IMR-90 (cell line): ENCODE measurements at regions not wholly inside any gene's neighbourhood (a gene's known extent, or its start where the extent isn't known, plus 50 kb on each side); places are given as distances from the start of the nearest gene placed in this dataset.

ENCODE experiments used
- ATAC-seq: fragments of 200-7000 bp; cut with Tn5 transposase; 2 replicates; pipeline ENCODE4 v1.9.1; 2020; ENCODE audit warnings: low read depth, mild to moderate bottlenecking, moderate library complexity
- BruUV-seq: library from RNA; stranded (reverse); fragments of 400-500 nt; replicated peaks from 2 replicates; lab custom pipeline; 2021; lab: Mats Ljungman, UMichigan
- CTCF ChIA-PET: fragments of 300-600 bp; formaldehyde crosslinking; extraction: SDS; loops from one replicate; lab custom pipeline; 2021; ENCODE audit warnings: antibody characterized with exemption; lab: Yijun Ruan, JAX
- POLR2A ChIA-PET: fragments of 300-600 bp; sonication (Branson Sonifier 250); formaldehyde crosslinking; loops from one replicate; lab custom pipeline; 2022; ENCODE audit warnings: antibody characterized with exemption; ENCODE audit not compliant: unreplicated experiment; lab: Charles Lee
- DNase-seq: peaks from one replicate; pipeline ENCODE4 v3.0.0; 2013
- H2AFZ ChIP-seq: replicated peaks from 2 replicates; pipeline ENCODE3; 2013; ENCODE audit warnings: low read length, mild to moderate bottlenecking; ENCODE audit not compliant: poor library complexity
- H2AK5ac ChIP-seq: 2 replicates; pipeline ENCODE4 v1.6.1; 2013; ENCODE audit warnings: low read depth, low read length, inconsistent platforms
- H2AK9ac ChIP-seq: replicated peaks from 2 replicates; pipeline ENCODE3; 2013; ENCODE audit warnings: mild to moderate bottlenecking, low read depth, low read length, moderate library complexity; ENCODE audit not compliant: poor library complexity
- H2BK120ac ChIP-seq: 2 replicates; pipeline ENCODE4 v1.6.1; 2013; ENCODE audit warnings: low read depth, low read length, inconsistent platforms
- H2BK15ac ChIP-seq: 3 replicates; pipeline ENCODE4 v1.6.1; 2013; ENCODE audit warnings: low read depth, low read length, inconsistent platforms
- H2BK20ac ChIP-seq: 2 replicates; pipeline ENCODE4 v1.6.1; 2013; ENCODE audit warnings: low read depth, mild to moderate bottlenecking, inconsistent platforms, low read length, moderate library complexity
- H2BK5ac ChIP-seq: 2 replicates; pipeline ENCODE4 v1.6.1; 2013; ENCODE audit warnings: mild to moderate bottlenecking, low read depth, low read length, inconsistent platforms; ENCODE audit not compliant: poor library complexity, severe bottlenecking
- H3K14ac ChIP-seq: replicated peaks from 2 replicates; pipeline ENCODE4 v1.6.1; 2013; ENCODE audit warnings: low read depth, low read length, inconsistent platforms
- H3K18ac ChIP-seq: 2 replicates; pipeline ENCODE4 v1.6.1; 2013; ENCODE audit warnings: low read depth, low read length, control low read depth
- H3K23ac ChIP-seq: 2 replicates; pipeline ENCODE4 v1.6.1; 2013; ENCODE audit warnings: low read depth, low read length, inconsistent platforms
- H3K27ac ChIP-seq: 2 replicates; pipeline ENCODE4 v1.5.1; 2013; ENCODE audit warnings: mild to moderate bottlenecking, control low read depth, low read length; ENCODE audit not compliant: insufficient read depth
- H3K27me3 ChIP-seq: 2 replicates; pipeline ENCODE4 v1.6.1; 2013; ENCODE audit warnings: low read length; ENCODE audit not compliant: control insufficient read depth, insufficient read depth
- H3K36me3 ChIP-seq: 2 replicates; pipeline ENCODE4 v1.6.1; 2013; ENCODE audit warnings: low read length, mixed read lengths; ENCODE audit not compliant: control insufficient read depth, insufficient read depth
- H3K4ac ChIP-seq: 2 replicates; pipeline ENCODE4 v1.6.1; 2013; ENCODE audit warnings: low read depth, low read length, inconsistent platforms
- H3K4me1 ChIP-seq: 2 replicates; pipeline ENCODE4 v1.6.1; 2013; ENCODE audit warnings: low read length, mixed read lengths; ENCODE audit not compliant: control insufficient read depth, insufficient read depth
- H3K4me2 ChIP-seq: 2 replicates; pipeline ENCODE4 v1.6.1; 2013; ENCODE audit warnings: low read depth, mild to moderate bottlenecking, control low read depth, low read length, moderate library complexity
- H3K4me3 ChIP-seq: 2 replicates; pipeline ENCODE4 v1.5.1; 2013; ENCODE audit warnings: low read depth, mild to moderate bottlenecking, control low read depth, low read length, moderate library complexity; ENCODE audit not compliant: insufficient read depth
- H3K56ac ChIP-seq: 2 replicates; pipeline ENCODE4 v1.6.1; 2013; ENCODE audit warnings: low read length, inconsistent platforms; ENCODE audit not compliant: insufficient read depth; ENCODE audit errors: extremely low read depth
- H3K79me1 ChIP-seq, 2 experiments: 2 replicates each; pipeline ENCODE4 v1.6.1; 2013; ENCODE audit warnings: low read length in 2 of 2, inconsistent platforms in 1 of 2, low read depth in 1 of 2
- H3K9ac ChIP-seq: 2 replicates; pipeline ENCODE4 v1.6.1; 2013; ENCODE audit warnings: low read depth, low read length, control low read depth
- H3K9me1 ChIP-seq: 2 replicates; pipeline ENCODE4 v1.6.1; 2013; ENCODE audit warnings: low read length, inconsistent platforms; ENCODE audit not compliant: insufficient read depth
- H3K9me3 ChIP-seq: 2 replicates; pipeline ENCODE4 v1.6.1; 2013; ENCODE audit warnings: low read length; ENCODE audit not compliant: control insufficient read depth, insufficient read depth
- H4K20me1 ChIP-seq: 2 replicates; pipeline ENCODE4 v1.6.1; 2013; ENCODE audit warnings: low read length, inconsistent platforms; ENCODE audit not compliant: insufficient read depth
- H4K5ac ChIP-seq: 2 replicates; pipeline ENCODE4 v1.6.1; 2013; ENCODE audit warnings: mild to moderate bottlenecking, low read depth, low read length, control low read depth
- H4K8ac ChIP-seq, 2 experiments: 2 replicates each; pipeline ENCODE4 v1.6.1; 2013; ENCODE audit warnings: low read depth in 2 of 2, low read length in 2 of 2, control low read depth in 1 of 2, inconsistent platforms in 1 of 2
- H4K91ac ChIP-seq: 2 replicates; pipeline ENCODE4 v1.6.1; 2013; ENCODE audit warnings: low read depth, low read length, inconsistent platforms; ENCODE audit not compliant: insufficient read depth
- BHLHE40 ChIP-seq: fragments of 150-350 bp; IDR thresholded peaks from 2 replicates; pipeline ENCODE4 v1.6.1; 2016; ENCODE audit warnings: mild to moderate bottlenecking, low read depth, low read length
- CHD1 ChIP-seq: IDR thresholded peaks from 2 replicates; pipeline ENCODE4 v1.6.1; 2012; ENCODE audit warnings: low read depth, low read length, improper control_type of control experiment
- CTCF ChIP-seq: conservative IDR thresholded peaks from 2 replicates; pipeline ENCODE4 v1.5.1; 2012; ENCODE audit warnings: mild to moderate bottlenecking, low read depth, low read length, improper control_type of control experiment
- FOS ChIP-seq: fragments of 150-350 bp; IDR thresholded peaks from 2 replicates; pipeline ENCODE4 v1.6.1; 2016; ENCODE audit warnings: low read depth, low read length
- MAFK ChIP-seq: IDR thresholded peaks from 2 replicates; pipeline ENCODE4 v1.6.1; 2012; ENCODE audit warnings: low read depth, low read length, improper control_type of control experiment
- MAZ ChIP-seq: IDR thresholded peaks from 2 replicates; pipeline ENCODE4 v1.6.1; 2012; ENCODE audit warnings: low read depth, mild to moderate bottlenecking, low read length, improper control_type of control experiment, moderate library complexity, borderline replicate concordance
- MXI1 ChIP-seq: IDR thresholded peaks from 2 replicates; pipeline ENCODE4 v1.6.1; 2012; ENCODE audit warnings: low read depth, mild to moderate bottlenecking, low read length, moderate library complexity, borderline replicate concordance
- NFE2L2 ChIP-seq: fragments of 150-350 bp; IDR thresholded peaks from 2 replicates; pipeline ENCODE4 v1.6.1; 2016; ENCODE audit warnings: low read depth, mild to moderate bottlenecking, low read length
- POLR2A ChIP-seq: IDR thresholded peaks from 2 replicates; pipeline ENCODE4 v1.6.1; 2012; ENCODE audit warnings: mild to moderate bottlenecking, low read depth, low read length
- RCOR1 ChIP-seq: IDR thresholded peaks from 2 replicates; pipeline ENCODE4 v1.6.1; 2012; ENCODE audit warnings: mild to moderate bottlenecking, low read length, improper control_type of control experiment; ENCODE audit not compliant: insufficient replicate concordance
- SMC3 ChIP-seq: fragments of 150-350 bp; IDR thresholded peaks from 2 replicates; pipeline ENCODE4 v1.6.1; 2016; ENCODE audit warnings: low read depth, mild to moderate bottlenecking, antibody characterized with exemption, low read length, moderate library complexity
- WGBS, 2 experiments: methylation state at CpG; one replicate each; pipeline versions ENCODE4 v1.1.5 to v1.1.7; 2013; ENCODE audit warnings: missing lambda C conversion rate in 2 of 2; ENCODE audit not compliant: insufficient read length in 1 of 2; ENCODE audit errors: extremely low coverage in 2 of 2; 5-methylcytosine and 5-hydroxymethylcytosine counted together
- dilution Hi-C: fragments of 300-500 bp; cut with HindIII; formaldehyde crosslinking; loops from one replicate; pipeline ENCODE4 v1.14.3; 2018; ENCODE audit warnings: low sequenced_read_pairs; ENCODE audit not compliant: unreplicated experiment
- in situ Hi-C: fragments of 300-500 bp; cut with MboI; formaldehyde crosslinking; loops from 3 replicates; pipeline ENCODE4 v1.14.3; 2019; ENCODE audit warnings: low sequenced_read_pairs, inconsistent platforms, mixed read lengths
- intact Hi-C: fragments of 100-400 bp; cut with micrococcal nuclease; formaldehyde crosslinking; loops from 2 replicates; pipeline ENCODE4 v1.10.0; 2022
- TF ChIP-seq, protein P1 (sequence below): fragments of 150-350 bp; IDR thresholded peaks from 2 replicates; pipeline ENCODE4 v1.6.1; 2017; ENCODE audit warnings: mild to moderate bottlenecking, antibody characterized with exemption, low read length, low read depth
- TF ChIP-seq, protein P2 (sequence below): fragments of 150-350 bp; IDR thresholded peaks from 2 replicates; pipeline ENCODE4 v1.6.1; 2016; ENCODE audit warnings: low read depth, mild to moderate bottlenecking, low read length, moderate library complexity, borderline replicate concordance

DNA sequence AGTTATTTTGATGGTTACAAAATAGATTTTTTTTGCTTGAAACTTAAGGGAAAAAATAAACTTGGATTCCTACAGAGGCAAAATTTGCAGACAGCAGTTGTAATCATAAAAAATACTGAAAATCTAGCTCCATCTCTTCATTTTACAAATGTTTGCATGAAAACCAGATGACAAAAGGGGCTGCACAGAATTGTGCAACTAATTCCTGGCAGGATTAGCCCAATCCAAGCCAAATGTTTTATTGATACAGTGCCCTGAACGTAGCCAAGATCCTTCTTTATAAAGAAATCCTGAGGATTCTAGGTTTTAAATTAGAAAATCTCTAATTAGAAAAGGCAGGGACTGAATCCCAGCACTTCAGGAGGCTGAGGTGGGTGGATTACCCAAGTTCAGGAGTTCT, 356.4 kb upstream of the SEL1L start:
- intact Hi-C loops (no loop called here), dilution Hi-C loops (no loop called here), in situ Hi-C loops (no loop called here)
- H2BK15ac ChIP-seq, result no peak overlapping the region
- no peak overlapping the region for H3K4ac ChIP-seq
- H3K79me1 ChIP-seq, result no peaks in the 10 kb centered on the region
- H2AK5ac ChIP-seq, result no peak overlapping the region
- no peaks in the 10 kb centered on the region for H3K4me1 ChIP-seq
- no peak overlapping the region for H3K4me3 ChIP-seq
- no peak overlapping the region for H4K5ac ChIP-seq
- no peak overlapping the region for H2BK120ac ChIP-seq
- no peak overlapping the region for H3K9ac ChIP-seq
- H2BK5ac ChIP-seq, result no peak overlapping the region
- H3K9me1 ChIP-seq, result no peaks in the 10 kb centered on the region
- ATAC-seq, result no peak
- H3K4me2 ChIP-seq, result no peak overlapping the region
- BruUV-seq, result no TSS peak
- H2AK9ac ChIP-seq, result no peak overlapping the region
- H3K27ac ChIP-seq, result no peak overlapping the region
- no peak overlapping the region for H3K56ac ChIP-seq
- no peak overlapping the region for H4K8ac ChIP-seq
- H4K20me1 ChIP-seq, result no peaks in the 10 kb centered on the region
- H3K18ac ChIP-seq, result no peak overlapping the region
- no peaks in the 10 kb centered on the region for H3K36me3 ChIP-seq
- H2BK20ac ChIP-seq, result no peak overlapping the region
- ChIA-PET CTCF (no interaction called here), POLR2A (no interaction called here)
- no peak overlapping the region for H4K91ac ChIP-seq
- H3K27me3 ChIP-seq, result no peaks in the 10 kb centered on the region
- H2AFZ ChIP-seq, result no peak overlapping the region
- no peak overlapping the region for H3K23ac ChIP-seq
- no peak for TF ChIP-seq CHD1
- TF ChIP-seq, protein P1, sequence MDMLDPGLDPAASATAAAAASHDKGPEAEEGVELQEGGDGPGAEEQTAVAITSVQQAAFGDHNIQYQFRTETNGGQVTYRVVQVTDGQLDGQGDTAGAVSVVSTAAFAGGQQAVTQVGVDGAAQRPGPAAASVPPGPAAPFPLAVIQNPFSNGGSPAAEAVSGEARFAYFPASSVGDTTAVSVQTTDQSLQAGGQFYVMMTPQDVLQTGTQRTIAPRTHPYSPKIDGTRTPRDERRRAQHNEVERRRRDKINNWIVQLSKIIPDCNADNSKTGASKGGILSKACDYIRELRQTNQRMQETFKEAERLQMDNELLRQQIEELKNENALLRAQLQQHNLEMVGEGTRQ, result no peak
- no peak for TF ChIP-seq MAZ
- TF ChIP-seq SMC3, result no peak
- TF ChIP-seq, protein P2, sequence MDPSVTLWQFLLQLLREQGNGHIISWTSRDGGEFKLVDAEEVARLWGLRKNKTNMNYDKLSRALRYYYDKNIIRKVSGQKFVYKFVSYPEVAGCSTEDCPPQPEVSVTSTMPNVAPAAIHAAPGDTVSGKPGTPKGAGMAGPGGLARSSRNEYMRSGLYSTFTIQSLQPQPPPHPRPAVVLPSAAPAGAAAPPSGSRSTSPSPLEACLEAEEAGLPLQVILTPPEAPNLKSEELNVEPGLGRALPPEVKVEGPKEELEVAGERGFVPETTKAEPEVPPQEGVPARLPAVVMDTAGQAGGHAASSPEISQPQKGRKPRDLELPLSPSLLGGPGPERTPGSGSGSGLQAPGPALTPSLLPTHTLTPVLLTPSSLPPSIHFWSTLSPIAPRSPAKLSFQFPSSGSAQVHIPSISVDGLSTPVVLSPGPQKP, result no peak
- no peak for TF ChIP-seq BHLHE40
- no peak for TF ChIP-seq POLR2A
- no peak for TF ChIP-seq CTCF
- no peak for TF ChIP-seq FOS
- no peak for TF ChIP-seq NFE2L2
- TF ChIP-seq MAFK, result no peak
- no peak for TF ChIP-seq MXI1
- no peak for TF ChIP-seq RCOR1
- H3K14ac ChIP-seq, result no peak overlapping the region
- H3K9me3 ChIP-seq, result peaks cover 5% of the 10 kb centered on the region
- no CpG with 5 or more reads among the region's 1 CpG for WGBS, 2 experiments
- DNase-seq, result no peak
